NCI-H2196 (cell line): ENCODE measurements at regions not wholly inside any gene's neighbourhood (a gene's known extent, or its start where the extent isn't known, plus 50 kb on each side); places are given as distances from the start of the nearest gene placed in this dataset.
"Not testable (repeated sequence)": the region's sequence is repeated elsewhere in the genome, so short reads cannot be mapped to it uniquely, and the experiment has no call there.

Experiments used
- DNase-seq: peaks from one replicate; lab custom pipeline; 2025; ENCODE audit not compliant: unreplicated experiment; lab: John Stamatoyannopoulos, UW

DNA sequence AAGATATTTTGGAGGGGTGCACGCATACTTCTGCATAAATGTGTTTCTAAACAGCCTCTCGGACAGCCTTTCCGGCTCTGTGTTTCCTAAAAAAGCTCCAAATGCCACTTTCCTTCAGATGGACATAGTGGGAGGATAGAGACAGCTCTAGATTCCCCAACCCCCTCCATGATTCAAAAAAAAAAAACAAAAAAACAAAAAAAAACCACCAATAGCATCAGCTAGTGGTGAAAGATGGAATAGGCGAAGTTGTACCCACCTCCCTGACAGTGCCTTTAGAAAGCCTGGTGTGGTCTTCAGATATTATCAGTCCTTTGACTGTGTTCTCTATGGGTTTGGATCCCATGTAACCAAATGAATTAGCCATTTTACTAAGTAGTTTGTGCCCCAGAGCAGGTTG is 94.1 kb downstream of the PHETA1 start:
- DNase-seq = no peak

DNA sequence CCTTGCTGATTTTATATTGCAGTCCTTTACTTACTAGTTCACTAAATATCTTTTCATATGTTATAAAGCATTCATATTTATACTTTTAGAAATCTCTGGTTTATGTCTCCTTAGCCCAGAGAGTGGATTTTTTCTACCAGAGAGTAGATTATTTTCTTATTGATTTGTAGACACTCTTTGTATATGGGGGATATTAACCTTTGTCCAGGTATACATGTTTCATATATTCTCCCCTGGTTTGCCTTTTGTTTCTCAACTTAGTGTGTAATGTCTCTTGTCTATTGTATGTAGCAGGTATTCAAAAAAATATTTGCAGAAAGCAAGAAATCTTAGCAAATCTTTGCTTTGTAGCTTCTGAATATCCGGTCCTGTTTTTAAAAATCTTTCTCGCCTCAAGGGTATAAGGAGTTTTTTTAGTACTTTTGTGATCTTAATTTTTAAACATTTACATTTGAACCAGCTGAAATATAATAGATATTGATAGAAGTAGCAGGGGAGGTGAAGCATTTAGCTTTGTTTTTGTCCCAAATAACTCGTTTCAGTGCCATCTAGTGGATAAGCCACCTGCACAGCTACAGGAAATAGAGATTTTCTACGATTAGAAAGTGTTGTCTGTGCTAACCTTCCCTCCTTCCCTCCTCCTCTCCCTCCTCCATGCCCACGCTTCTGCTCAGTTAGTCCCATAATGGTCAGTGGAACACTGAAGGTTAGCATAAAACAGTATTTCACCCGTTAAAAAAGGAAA is 97.0 kb downstream of the PHETA1 start:
- DNase-seq = no peak

DNA sequence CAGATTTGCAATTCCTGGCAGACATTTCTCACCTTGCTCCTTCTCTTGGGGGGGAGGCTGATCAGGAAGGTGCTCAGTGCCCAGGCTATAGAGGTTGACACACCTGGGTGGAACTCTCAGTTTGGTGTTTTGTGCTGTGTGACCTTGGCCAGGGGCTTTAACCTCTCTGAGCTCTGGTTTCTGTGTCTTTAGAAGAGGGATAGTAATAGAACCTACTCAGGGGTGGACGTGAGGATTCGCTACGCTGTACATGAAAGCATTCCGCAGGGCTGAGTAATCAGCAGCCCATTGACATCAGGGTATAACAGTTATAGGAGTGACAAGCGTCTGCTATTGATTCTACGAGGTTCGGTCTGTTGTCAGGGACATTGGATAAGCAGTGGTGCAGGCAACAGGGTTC is 98.1 kb downstream of the PHETA1 start:
- DNase-seq = no peak

DNA sequence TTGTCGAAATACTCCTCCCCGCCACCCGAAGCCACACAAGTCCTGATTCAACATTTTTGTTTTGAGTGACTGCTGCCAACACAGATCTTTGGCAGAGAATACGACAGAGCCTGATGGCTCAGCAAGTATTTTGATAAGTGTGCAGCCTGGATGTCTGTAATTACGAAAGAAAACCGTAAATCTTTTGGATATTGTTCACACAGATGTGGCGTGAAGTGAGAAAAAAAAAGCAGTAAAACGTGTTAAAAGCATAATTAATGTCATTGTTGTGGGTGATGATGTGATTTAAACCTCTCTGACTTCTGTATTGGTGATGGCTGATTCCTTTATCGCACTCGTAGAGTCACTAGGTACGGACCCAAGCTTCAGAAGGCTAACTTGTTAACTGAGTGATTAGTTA is 98.7 kb downstream of the PHETA1 start:
- no peak for DNase-seq

DNA sequence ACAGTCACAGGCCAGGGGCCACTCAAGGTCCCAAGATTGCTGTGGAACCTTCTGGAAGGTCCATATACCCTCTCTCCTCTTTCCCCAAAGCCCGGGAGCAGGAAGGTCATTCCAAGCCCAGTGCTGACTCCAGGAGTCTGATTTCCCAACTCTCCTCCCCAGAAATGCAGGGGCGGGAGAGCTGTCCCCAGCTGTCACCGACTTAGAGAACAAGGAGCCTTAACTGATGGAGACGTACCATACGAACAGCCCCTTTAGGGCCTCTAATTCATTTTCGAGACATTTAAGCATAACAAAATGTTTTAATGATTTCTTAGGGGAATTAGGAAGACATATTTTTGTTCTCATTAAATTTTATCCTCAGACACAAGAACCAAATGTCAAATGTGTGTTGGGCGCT is 99.2 kb downstream of the PHETA1 start:
- no peak for DNase-seq

DNA sequence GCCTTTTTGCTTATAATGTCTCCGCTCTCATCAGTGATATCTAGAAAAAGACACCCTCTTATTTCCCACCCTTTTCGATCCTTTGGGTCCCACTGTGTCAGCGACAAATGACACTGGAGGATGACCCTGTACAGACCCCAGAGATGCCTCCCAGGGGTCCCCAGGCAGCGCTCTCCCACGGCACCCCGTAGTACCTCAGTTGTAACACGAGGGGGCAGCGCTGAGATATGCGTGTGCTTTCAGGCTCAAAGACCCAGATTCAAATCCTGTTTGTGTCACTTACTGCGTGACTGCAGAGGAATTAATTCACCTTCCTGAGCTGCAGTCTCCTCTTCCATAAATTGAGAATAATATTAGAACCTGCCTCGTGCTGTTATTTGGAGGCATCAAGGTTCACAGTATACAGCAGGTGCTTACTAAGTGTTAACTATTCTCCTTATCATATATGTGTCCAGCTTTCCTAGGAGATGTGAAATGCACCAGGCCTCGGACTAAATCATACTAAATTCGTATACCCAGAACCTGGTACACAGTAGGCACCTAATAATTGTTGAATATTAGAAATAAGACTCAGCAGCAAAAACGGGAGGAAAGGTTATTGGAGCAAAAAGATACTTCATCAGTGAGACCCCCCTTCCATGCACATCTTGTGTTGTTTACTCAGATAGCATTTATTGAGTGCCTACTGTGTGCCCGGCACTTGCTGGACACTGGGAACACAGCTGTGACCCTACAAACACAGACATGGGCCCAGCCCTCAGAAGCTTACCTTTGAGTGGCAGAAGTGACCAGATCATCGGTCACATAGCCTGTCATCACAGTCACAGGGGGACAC is 99.9 kb downstream of the PHETA1 start:
- DNase-seq = no peak

DNA sequence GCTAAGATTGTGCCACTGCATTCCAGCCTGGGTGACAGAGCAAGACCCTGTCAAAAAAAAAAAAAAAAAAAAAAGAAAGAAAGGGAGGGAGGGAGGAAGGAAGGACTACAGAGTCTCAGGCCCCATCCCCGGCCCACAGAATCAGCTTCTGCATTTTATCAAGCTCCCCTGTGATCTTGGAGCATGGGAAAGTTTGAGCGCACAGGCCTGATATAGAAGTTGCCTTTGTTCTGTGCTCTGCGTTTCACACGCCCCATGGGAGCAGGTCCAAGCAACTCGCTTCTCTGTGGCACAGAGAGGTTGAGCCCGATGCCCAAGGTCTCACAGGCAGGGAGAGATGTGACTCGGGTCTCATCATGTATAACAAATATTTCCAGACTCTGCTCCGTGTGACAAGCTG is 101.8 kb downstream of the PHETA1 start:
- no peak for DNase-seq

DNA sequence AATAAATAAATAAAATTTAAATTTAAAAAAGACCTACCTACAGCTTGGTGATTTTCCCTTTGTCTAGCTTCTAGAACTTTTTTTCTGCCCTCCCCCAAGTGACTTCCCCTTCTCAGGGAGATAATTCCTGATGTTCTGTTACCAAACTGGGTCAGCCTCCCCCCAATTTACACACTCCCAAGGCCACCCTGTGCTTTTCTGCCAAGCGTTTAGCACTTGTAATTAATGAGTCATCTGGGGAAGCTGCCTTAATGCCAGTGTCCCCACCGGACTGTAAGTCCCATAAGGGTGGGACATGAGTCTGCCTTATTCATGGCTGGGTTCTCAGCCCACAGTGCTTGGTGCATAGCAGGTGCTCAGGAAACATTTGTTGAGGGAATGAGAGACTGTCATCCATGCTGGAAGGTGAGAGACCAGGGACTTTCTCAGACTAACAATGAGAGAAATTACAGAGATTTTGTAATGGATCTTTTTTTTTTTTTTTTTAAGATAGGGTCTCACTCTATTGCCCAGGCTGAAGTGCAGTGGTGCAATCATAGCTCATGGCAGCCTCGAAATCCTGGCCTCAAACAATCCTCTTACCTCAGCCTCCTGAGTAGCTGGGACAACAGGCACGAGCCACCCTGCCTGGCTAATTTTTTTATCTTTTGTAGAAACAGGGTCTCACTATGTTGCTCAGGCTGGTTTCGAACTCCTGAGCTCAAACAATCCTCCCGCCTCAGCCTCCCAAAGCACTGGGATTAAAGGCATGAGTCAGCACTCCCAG is 106.8 kb downstream of the PHETA1 start:
- DNase-seq = no peak

DNA sequence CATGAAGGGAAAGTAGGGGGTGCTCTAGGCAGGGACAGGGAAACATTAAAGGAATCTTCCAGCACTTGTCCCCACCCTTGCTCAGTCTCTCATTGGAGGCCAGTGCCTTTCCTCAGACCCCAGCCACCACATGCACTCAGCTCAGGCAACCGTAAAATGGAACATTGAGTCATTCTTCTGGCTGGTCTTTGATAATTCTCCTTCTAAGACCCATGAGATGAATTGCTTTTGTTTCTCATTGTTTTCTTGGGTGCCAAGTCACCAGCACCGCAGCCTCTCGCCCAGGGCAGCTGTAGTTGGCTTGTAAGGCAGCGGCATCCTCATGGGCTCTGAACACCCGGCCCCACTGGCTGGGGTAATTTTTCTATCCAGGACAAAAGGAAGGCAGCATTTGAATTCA is 108.2 kb downstream of the PHETA1 start:
- no peak for DNase-seq

DNA sequence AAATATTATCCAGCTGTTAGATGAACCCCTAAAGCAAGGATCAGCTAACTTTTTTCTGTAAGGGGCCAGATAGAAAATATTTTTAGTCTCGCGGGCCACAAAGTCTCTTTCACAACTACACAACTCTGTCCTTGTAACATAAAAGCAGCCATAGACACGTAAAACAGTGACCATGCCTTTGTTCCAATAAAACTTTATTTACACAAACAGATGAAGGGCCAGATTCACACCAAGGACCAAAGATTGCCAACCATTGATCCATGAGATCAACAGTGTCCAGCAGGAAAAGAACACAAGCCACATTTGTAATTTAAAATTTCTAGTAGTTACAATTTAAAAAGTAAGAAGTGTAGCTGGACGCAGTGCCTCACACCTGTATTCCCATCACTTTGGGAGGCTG is 109.7 kb downstream of the PHETA1 start:
- DNase-seq = no peak

DNA sequence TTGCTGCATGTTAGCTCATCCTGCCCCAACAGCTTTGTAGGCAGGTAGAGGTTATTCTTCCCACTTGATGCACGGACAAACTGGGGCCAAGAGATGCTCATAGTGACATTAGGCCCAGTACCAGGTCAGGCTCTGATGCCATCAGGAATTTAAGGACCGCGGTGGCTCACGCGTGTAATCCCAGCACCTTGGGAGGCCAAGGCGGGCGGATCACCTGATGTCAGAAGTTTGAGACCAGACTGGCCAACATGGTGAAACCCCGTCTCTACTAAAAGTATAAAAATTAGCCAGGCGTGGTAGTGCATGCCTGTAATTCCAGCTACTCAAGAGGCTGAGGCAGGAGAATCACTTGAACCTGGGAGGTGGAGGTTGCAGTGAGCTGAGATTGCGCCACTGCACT is 110.8 kb downstream of the PHETA1 start:
- not testable (repeated sequence) for DNase-seq

DNA sequence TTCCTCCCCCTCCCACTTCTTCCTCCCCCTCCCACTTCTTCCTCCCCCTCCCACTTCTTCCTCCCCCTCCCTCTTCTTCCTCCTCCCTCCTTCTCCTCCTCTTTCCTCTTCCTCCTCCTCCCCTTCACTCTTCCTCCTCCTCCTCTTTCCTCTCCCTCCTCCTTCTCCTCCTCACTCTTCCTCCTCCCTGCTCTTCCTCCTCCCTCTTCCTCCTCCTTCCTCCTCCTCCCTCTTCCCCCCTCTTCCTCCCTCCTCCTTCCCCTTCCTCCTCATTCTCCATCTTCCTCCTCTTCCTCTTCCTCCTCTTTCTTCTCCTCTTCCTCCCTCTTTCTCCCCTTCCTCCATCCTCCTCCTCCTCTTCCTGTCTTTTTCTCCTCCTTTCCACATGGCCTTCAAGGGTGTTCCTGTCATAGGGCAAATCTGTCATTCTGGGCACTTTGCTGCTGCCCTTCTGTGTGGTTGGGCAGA is 111.4 kb downstream of the PHETA1 start:
- no peak for DNase-seq

DNA sequence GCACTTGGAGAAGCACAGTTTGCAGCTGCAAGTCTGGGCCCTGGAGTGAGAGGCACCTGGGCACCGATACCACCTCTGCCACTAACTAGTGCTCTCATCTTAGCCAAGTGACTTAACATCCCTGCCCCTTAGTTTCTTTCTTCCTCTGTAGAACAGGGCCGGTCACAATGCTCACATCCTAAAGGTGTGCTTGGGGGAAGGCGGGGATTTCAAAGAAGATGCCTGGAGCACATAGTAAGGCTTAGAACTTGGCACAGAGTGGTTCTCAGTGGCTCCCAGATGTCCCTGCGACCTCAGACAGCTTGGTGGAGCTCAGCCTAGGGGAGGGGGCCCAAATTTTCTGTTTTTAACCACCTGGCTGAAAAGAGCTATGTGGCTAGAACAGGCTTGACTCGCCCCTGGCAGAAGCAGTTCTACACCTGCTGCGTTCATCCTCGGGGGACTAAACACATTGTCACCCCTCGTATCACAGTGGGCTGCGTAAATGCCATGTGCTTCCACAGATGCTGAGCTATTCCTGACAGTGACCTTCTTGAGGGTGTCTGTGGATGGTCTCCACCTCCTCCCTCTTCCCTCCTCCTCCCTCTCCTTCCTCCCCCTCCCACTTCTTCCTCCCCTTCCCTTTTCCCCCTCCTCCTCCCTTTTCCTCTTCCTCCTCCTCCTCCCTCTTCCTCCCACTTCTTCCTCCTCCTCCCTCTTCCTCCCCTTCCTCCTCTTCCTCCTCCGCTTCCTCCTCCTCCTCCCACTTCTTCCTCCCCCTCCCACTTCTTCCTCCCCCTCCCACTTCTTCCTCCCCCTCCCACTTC is 112.1 kb downstream of the PHETA1 start:
- DNase-seq = no peak

DNA sequence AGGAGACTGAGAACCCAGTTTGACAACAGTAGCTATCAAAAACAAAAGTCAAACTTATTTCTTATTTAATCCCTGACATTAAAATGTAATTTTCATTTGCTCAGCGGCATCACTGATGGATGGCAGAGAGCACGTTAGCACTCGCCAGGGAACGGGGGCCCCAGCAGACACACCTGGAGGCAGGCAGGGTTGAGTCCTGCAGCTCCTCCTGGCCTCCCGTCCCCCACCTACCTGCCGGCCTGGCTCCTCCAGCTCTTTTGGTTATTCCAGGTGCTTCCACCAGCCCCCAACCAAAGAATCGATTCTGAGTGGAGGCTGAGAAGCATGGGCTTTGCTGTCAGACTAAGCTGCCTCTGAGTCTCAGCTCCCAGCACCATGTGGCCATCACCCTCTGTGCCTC is 113.6 kb downstream of the PHETA1 start:
- no peak for DNase-seq

DNA sequence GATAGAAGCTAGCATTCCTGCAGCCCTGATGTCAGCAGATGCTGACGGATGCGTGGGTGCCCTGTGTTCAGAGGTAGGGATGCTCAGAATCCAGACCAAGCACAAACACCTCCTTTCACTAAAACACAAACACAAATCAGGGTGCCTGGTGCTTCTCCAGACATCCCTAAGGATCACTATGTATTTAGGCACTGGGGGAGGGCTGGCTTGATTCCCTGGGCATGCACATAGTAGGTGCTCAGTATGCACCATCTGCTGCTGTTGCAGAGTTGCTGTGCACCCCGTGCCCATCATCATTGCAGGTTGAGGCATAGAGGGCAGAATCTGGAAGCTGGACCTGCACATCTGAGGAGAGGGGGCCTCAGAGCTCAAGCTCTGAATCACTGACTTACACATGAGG is 114.8 kb downstream of the PHETA1 start:
- no peak for DNase-seq

DNA sequence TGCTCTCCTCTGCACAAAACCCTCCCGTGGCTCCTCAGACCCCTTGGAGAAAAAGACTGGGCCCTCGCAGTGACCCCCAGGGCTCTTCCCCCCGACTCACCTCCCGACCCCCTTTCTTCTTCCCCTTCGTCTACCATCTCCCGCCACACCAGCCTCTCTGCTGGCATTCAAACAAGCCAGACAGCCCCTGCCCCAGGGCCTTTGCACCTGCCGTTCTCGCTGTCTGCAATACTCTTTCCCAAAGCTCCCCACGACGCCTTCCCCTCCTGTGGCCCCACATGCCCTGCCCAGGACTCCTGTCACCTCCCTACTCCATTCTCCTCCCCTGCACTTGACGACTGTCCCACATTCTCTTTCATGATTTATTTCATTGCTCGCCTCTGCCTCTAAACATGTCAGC is 115.7 kb downstream of the PHETA1 start:
- no peak for DNase-seq

DNA sequence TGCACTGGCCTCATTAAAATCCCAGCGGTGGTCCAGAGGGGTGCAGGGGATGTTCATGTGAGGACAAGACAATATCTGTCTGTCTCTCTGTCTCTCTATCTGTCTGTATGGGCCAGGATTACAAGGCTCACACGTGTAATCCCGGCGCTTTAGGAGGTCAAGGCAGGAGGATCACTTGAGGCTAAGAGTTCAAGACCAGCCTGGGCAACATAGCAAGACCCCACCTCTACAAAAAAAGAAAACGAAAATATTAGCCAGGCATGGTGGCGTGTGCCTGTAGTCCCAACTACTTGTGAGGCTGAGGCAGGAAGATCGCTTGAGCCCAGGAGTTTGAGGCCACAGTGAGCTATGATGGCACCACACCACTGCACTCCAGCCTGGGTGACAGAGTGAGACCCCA is 117.1 kb downstream of the PHETA1 start:
- DNase-seq = no peak

DNA sequence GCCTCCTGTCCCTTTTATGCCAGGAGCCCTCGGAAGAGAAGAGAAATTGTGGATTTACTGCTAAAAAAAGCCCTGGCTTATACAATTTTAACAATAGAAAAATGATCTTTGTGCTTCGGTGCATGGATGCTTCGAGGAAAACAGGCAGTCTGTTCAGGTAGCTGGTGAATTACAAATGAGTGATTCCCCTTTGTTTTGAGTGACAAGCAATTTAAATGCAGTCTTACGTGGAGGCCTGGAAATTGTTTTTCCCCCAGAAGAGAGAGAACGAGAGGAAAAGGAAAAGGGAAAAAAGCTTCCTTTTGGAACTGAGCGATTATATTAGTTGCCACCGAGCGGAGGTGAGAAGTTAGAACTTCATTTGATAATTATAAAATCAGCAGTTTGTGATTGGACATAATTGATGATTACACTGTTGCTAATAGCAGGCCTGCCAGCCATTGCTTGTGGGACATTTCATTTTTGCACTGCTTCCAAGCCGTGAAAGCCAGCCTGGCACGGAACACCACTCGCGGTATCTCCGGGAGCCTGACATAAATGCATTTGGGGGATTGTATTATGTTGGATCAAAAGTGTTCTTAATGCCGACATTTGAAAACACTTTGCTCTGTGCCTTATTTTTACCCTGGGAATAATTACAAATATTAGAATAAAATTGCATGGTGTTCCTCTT is 117.7 kb downstream of the PHETA1 start:
- DNase-seq = no peak

DNA sequence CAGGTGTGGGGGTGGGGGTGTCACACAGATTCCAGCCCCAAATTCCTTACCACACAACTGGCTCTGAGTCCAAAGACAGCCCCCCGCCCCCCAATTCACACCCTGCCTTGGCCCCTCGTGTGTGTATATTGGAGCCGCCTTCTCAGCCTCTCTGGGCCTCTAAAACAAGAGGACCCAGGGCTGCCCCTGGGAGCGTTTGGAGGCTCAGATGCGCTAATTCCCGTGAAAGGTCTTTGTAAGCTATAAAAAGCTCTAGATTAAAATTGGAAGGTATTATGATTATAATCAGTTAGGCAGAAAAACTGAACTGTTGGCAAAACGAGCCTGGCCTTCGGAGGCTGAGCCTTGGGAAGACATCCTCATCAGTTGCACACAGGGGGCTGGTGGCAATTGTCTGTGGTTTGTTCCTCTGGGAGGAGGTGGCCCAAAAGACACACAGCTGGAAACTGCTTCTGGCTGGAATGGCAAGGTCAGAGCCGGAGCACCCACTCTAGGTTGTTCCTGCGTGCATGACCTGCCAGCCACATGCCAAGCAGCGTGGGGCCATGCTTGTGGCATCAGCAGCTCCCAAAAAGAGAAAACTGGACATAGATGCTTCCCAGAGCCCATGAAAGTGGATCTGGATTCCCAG is 118.5 kb downstream of the PHETA1 start:
- no peak for DNase-seq

DNA sequence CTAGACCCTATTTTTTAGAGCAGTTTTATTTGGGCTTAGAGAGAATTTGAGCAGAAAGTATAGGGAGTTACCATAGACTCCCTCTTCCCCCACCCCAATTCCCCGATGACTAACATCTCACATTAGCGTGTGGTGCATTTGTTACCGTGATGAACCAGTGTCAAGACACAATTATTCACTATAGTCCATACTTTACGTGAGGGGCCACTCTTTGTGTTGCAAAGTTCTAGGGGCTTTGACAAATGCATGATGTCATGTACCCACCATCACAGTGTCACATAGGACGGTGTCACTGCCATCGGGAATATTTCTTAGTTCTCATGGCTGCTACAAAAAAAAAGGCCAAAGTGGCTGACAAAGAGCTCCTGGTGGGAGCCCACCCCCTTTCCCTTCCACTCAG is 119.1 kb downstream of the PHETA1 start:
- DNase-seq = no peak
